Neutrophil (primary cell): ENCODE measurements at regions not wholly inside any gene's neighbourhood (a gene's known extent, or its start where the extent isn't known, plus 50 kb on each side); places are given as distances from the start of the nearest gene placed in this dataset.

ENCODE experiments used
- H3K27ac ChIP-seq: fragments of 200-600 bp; sonication (generic); 2 replicates; pipeline ENCODE4 v1.5.1; 2016; ENCODE audit warnings: mild to moderate bottlenecking, moderate library complexity
- H3K27me3 ChIP-seq: fragments of 200-600 bp; sonication (generic); 2 replicates; pipeline ENCODE4 v1.6.0; 2016; ENCODE audit warnings: mild to moderate bottlenecking
- H3K36me3 ChIP-seq: fragments of 200-600 bp; sonication (generic); 2 replicates; pipeline ENCODE4 v1.5.1; 2017
- H3K4me1 ChIP-seq, 2 experiments: fragments of 200-600 bp in 1 of 2; sonication (generic) in 1 of 2; 1 replicate in 1 of 2; 2 replicates in 1 of 2; pipeline versions ENCODE4 v1.5.1 to v1.6.1; 2013 to 2016; ENCODE audit warnings: low read depth in 1 of 2, low read length in 1 of 2, mild to moderate bottlenecking in 1 of 2, moderate library complexity in 1 of 2; ENCODE audit not compliant: control insufficient read depth in 1 of 2, insufficient read depth in 1 of 2
- H3K4me3 ChIP-seq, 2 experiments: fragments of 200-600 bp in 1 of 2; sonication (generic) in 1 of 2; 1 replicate in 1 of 2; 2 replicates in 1 of 2; pipeline ENCODE4 v1.5.1; 2013 to 2016; ENCODE audit warnings: low read depth in 1 of 2, low read length in 1 of 2, mild to moderate bottlenecking in 1 of 2, moderate library complexity in 1 of 2
- H3K9me3 ChIP-seq: fragments of 200-600 bp; sonication (generic); 2 replicates; pipeline ENCODE4 v1.5.1; 2016
- CTCF ChIP-seq: fragments of 200-600 bp; sonication (generic); IDR thresholded peaks from 2 replicates; pipeline ENCODE4 v1.5.1; 2016; ENCODE audit warnings: antibody characterized with exemption

GRCh38 chr16:61165797-61166196 is 870.4 kb downstream of the CDH8 start:
- H3K27ac ChIP-seq, result no peak overlapping the region
- no peaks in the 10 kb centered on the region for H3K9me3 ChIP-seq
- H3K27me3 ChIP-seq, result no peaks in the 10 kb centered on the region
- no peak for TF ChIP-seq CTCF
- no peaks in the 10 kb centered on the region for H3K36me3 ChIP-seq
- H3K4me3 ChIP-seq, result no peak overlapping the region
- H3K4me1 ChIP-seq, result no peaks in the 10 kb centered on the region

GRCh38 chr16:61150351-61150750 is 885.9 kb downstream of the CDH8 start:
- no peak for TF ChIP-seq CTCF
- no peak overlapping the region for H3K27ac ChIP-seq
- H3K9me3 ChIP-seq, result no peaks in the 10 kb centered on the region
- no peaks in the 10 kb centered on the region for H3K36me3 ChIP-seq
- H3K4me1 ChIP-seq, result no peaks in the 10 kb centered on the region
- no peak overlapping the region for H3K4me3 ChIP-seq
- H3K27me3 ChIP-seq, result no peaks in the 10 kb centered on the region

GRCh38 chr16:61149709-61150108 is 886.5 kb downstream of the CDH8 start:
- no peaks in the 10 kb centered on the region for H3K9me3 ChIP-seq
- H3K27me3 ChIP-seq, result no peaks in the 10 kb centered on the region
- no peak overlapping the region for H3K4me3 ChIP-seq
- H3K27ac ChIP-seq, result no peak overlapping the region
- no peak for TF ChIP-seq CTCF
- H3K36me3 ChIP-seq, result no peaks in the 10 kb centered on the region
- no peaks in the 10 kb centered on the region for H3K4me1 ChIP-seq

GRCh38 chr16:61148930-61149329 is 887.3 kb downstream of the CDH8 start:
- H3K36me3 ChIP-seq, result no peaks in the 10 kb centered on the region
- H3K4me1 ChIP-seq, result no peaks in the 10 kb centered on the region
- no peak for TF ChIP-seq CTCF
- no peak overlapping the region for H3K27ac ChIP-seq
- no peak overlapping the region for H3K4me3 ChIP-seq
- H3K27me3 ChIP-seq, result no peaks in the 10 kb centered on the region
- no peaks in the 10 kb centered on the region for H3K9me3 ChIP-seq

GRCh38 chr16:61146429-61146828 is 889.8 kb downstream of the CDH8 start:
- Histone ChIP-seq H3K9me3 (no peaks in the 10 kb centered on the region), H3K27ac (no peak overlapping the region), H3K27me3 (no peaks in the 10 kb centered on the region), H3K4me1 (no peaks in the 10 kb centered on the region), H3K36me3 (no peaks in the 10 kb centered on the region), H3K4me3 (no peak overlapping the region)
- no peak for TF ChIP-seq CTCF

GRCh38 chr16:61131447-61131846 is 904.8 kb downstream of the CDH8 start:
- H3K27me3 ChIP-seq, result no peaks in the 10 kb centered on the region
- no peak for TF ChIP-seq CTCF
- H3K36me3 ChIP-seq, result no peaks in the 10 kb centered on the region
- H3K4me3 ChIP-seq, result no peak overlapping the region
- H3K27ac ChIP-seq, result no peak overlapping the region
- no peaks in the 10 kb centered on the region for H3K4me1 ChIP-seq
- no peaks in the 10 kb centered on the region for H3K9me3 ChIP-seq
